Activated naive CD4-positive, alpha-beta T cell treated with anti-CD3 and anti-CD28 coated beads for 36 hours (primary cell): ENCODE measurements at regions not wholly inside any gene's neighbourhood (a gene's known extent, or its start where the extent isn't known, plus 50 kb on each side); places are given as distances from the start of the nearest gene placed in this dataset.

Experiments
- CTCF ChIA-PET: fragments of 350-600 bp; sonication (Branson Sonifier 250); formaldehyde crosslinking; loops from one replicate; lab custom pipeline; 2021; ENCODE audit warnings: antibody characterized with exemption; lab: Charles Lee
- DNase-seq: peaks from one replicate; pipeline ENCODE4 v3.0.0-alpha.2; 2020
- H3K27ac Mint-ChIP-seq: one replicate; pipeline ENCODE4 v1.8.0; 2021; ENCODE audit warnings: mild to moderate bottlenecking, mixed read lengths
- H3K27me3 Mint-ChIP-seq: one replicate; pipeline ENCODE4 v1.8.0; 2021; ENCODE audit warnings: low read depth, mixed read lengths
- H3K36me3 Mint-ChIP-seq: one replicate; pipeline ENCODE4 v1.8.0; 2021; ENCODE audit warnings: low read depth, mixed read lengths
- H3K4me1 Mint-ChIP-seq: one replicate; pipeline ENCODE4 v1.8.0; 2021; ENCODE audit warnings: low read depth, mixed read lengths
- H3K4me3 Mint-ChIP-seq: one replicate; pipeline ENCODE4 v1.8.0; 2021; ENCODE audit warnings: mild to moderate bottlenecking, moderate library complexity, mixed read lengths
- H3K9me3 Mint-ChIP-seq: one replicate; pipeline ENCODE4 v1.8.0; 2021; ENCODE audit warnings: mixed read lengths
- intact Hi-C: fragments of 100-400 bp; cut with micrococcal nuclease; formaldehyde crosslinking; loops from one replicate; pipeline ENCODE4 v1.15.1; 2023

DNA sequence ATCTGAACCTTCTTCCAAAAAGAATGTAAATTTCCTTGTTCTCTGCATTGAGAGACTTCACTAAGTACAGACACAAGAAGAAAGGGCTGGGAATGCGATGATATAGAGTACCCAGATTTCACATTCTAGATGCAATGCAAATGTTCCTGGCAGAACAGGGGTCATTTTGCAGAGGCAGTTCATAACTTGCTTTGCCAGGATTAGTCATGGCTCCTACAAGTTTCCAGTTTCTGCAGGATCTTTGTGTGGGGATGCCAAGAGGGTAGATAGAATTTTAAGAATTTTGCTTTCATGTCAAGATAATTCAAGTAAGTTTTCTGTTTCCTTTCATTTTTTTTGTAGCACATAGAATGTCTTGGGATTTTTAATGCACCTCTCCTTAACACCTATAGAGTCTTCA lies 181.2 kb downstream of the FGF9 start:
- Mint-ChIP-seq H3K36me3 (no peaks in the 10 kb centered on the region), H3K9me3 (no peaks in the 10 kb centered on the region), H3K4me1 (no peaks in the 10 kb centered on the region), H3K4me3 (no peak overlapping the region), H3K27ac (no peak overlapping the region), H3K27me3 (no peaks in the 10 kb centered on the region)
- DNase-seq: no peak
- intact Hi-C loops: no loop called here
- CTCF ChIA-PET: no interaction called here

DNA sequence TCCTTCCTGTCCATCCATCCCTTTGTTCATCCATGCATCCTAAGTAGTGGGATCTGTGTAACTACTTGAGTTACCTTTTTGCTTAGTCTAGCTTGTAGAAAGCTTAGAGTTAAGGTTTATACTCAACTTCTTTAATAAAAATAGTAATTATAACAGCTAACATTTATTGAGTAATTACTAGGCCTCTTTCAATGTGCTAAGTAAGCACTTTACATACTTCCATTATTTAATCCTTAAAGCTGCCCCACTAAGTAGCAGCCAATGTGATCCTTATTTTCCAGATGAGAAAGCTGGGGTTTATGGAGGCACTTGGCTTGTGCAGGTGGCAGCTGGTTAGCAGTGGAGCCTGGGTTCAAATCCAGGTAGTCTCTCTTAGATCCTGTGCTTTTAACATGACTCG lies 182.9 kb downstream of the FGF9 start:
- no peak for DNase-seq
- Mint-ChIP-seq H3K27me3 (no peaks in the 10 kb centered on the region), H3K4me3 (no peak overlapping the region), H3K4me1 (no peaks in the 10 kb centered on the region), H3K9me3 (no peaks in the 10 kb centered on the region), H3K36me3 (no peaks in the 10 kb centered on the region), H3K27ac (no peak overlapping the region)
- intact Hi-C loops: no loop called here
- CTCF ChIA-PET: interaction anchor here (0.6 kb wide), 1 partner anchor 157 kb away, joined by 3 read pairs; no protein-coding TSS in a partner anchor

DNA sequence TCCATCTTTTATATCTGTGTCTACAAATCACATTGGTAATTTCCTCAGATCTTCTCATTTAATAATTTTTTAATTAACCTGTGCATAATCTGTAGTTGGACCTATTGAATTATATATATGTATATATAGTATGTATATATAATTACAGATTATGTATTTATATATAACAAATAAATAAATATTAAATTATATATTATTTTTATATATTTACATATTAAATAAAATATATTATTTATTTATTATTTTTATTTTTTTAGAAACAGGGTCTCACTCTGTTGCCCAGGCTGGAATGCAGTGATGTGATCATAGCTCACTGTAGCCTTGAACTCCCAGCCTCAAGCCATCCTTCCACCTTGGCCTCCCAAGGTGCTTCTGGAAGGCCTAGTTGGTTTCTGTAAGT lies 197.9 kb downstream of the FGF9 start:
- peaks cover 6% of the 10 kb centered on the region for H3K9me3 Mint-ChIP-seq
- peaks cover 2% of the 10 kb centered on the region for H3K36me3 Mint-ChIP-seq
- H3K27ac Mint-ChIP-seq: no peak overlapping the region
- no peak for DNase-seq
- intact Hi-C loops: no loop called here
- no peaks in the 10 kb centered on the region for H3K27me3 Mint-ChIP-seq
- CTCF ChIA-PET: no interaction called here
- no peaks in the 10 kb centered on the region for H3K4me1 Mint-ChIP-seq
- no peak overlapping the region for H3K4me3 Mint-ChIP-seq

DNA sequence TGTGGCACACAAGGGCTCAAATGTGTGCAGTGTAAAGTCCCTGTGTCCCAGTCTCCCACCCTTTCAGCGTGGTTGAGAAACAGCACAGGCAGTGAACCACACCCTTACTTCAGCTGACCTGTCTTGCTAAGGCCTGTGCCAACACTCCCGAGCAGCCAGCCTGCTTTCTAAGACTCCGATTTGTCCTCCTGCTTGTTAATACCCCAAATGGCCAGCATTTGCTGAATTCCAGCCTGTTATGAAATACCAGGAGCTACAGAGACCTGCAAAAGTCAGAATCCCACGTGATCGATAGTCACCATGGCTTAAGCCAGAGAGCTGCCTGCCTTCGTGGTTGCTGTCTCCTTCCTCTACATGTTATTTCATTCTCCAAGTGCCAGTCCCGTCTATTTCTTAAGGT lies 200.5 kb downstream of the FGF9 start:
- intact Hi-C loops: no loop called here
- no peaks in the 10 kb centered on the region for H3K27me3 Mint-ChIP-seq
- no peaks in the 10 kb centered on the region for H3K9me3 Mint-ChIP-seq
- H3K4me3 Mint-ChIP-seq: no peak overlapping the region
- DNase-seq: no peak
- H3K27ac Mint-ChIP-seq: no peak overlapping the region
- H3K4me1 Mint-ChIP-seq: no peaks in the 10 kb centered on the region
- CTCF ChIA-PET: interaction anchor here (0.5 to 0.6 kb wide), 2 partner anchors 114 to 1620 kb away, joined by 3 read pairs; no protein-coding TSS in a partner anchor
- H3K36me3 Mint-ChIP-seq: no peaks in the 10 kb centered on the region

DNA sequence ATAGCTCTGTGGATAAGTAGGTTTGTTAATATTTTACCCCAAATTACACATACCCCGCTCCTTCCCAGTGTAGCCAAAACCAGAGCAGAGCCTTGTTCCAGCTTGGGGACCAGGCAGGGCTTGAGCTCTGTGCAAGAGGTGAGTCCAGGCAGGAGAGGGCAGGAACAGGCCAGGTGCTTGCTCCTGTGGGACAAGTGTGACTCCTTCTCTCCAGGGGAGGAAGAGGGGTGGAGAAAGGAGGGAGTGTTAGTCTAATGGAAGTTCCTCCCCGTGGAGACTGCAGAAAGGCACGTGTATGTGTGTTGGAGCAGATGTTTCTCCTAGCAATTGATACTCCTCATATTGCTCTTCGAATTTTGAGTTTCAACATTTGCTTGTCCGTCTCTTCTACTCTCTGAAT lies 201.0 kb downstream of the FGF9 start:
- no peak overlapping the region for H3K27ac Mint-ChIP-seq
- H3K4me3 Mint-ChIP-seq: no peak overlapping the region
- H3K9me3 Mint-ChIP-seq: no peaks in the 10 kb centered on the region
- no peaks in the 10 kb centered on the region for H3K36me3 Mint-ChIP-seq
- H3K4me1 Mint-ChIP-seq: no peaks in the 10 kb centered on the region
- no peak for DNase-seq
- CTCF ChIA-PET: interaction anchor here (0.5 to 0.6 kb wide), 2 partner anchors 113 to 1621 kb away, joined by 3 read pairs; no protein-coding TSS in a partner anchor
- intact Hi-C loops: no loop called here
- no peaks in the 10 kb centered on the region for H3K27me3 Mint-ChIP-seq

DNA sequence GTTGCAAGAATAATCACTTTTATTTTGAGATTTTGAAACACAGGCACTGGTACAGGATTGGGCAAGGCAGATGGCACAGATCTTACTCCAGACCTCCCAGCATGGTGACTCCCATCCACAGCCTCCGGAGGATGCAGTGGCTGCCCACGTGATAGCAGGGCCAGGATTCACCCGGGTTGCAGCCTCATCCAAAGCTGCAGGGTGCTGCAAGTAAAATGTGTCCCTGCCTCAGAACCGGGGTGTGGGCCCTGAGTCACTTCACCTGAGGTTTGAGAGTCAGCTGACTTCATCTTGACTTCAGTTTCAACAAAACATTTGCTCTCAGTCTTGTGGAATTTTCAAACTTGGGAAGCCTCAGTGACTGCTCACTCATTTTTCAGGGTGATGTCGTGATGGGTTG lies 201.9 kb downstream of the FGF9 start:
- intact Hi-C loops: no loop called here
- H3K9me3 Mint-ChIP-seq: no peaks in the 10 kb centered on the region
- H3K27me3 Mint-ChIP-seq: no peaks in the 10 kb centered on the region
- no peaks in the 10 kb centered on the region for H3K4me1 Mint-ChIP-seq
- CTCF ChIA-PET: no interaction called here
- no peak overlapping the region for H3K4me3 Mint-ChIP-seq
- no peaks in the 10 kb centered on the region for H3K36me3 Mint-ChIP-seq
- H3K27ac Mint-ChIP-seq: no peak overlapping the region
- no peak for DNase-seq

DNA sequence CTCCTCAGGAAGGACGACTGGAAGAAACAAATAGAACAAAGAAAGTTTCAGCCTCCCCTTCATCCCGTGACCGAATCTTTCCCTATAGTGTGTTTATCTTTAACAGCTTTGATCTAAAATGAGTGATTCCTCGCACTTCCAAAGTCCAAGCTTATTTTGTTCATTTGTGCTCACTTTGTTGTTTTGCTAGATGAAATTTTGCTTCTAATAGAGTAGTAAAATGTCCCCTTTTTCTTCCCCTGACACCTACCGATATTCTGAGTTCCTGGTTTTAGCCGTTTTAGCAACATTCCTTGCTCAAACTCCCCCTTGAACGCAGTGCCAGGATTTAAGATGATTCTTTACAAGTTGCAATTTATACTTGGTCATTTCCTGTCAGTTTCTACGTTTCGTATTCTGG lies 204.2 kb downstream of the FGF9 start:
- intact Hi-C loops: no loop called here
- no peaks in the 10 kb centered on the region for H3K9me3 Mint-ChIP-seq
- H3K27me3 Mint-ChIP-seq: no peaks in the 10 kb centered on the region
- no peaks in the 10 kb centered on the region for H3K36me3 Mint-ChIP-seq
- no peak overlapping the region for H3K4me3 Mint-ChIP-seq
- no peak overlapping the region for H3K27ac Mint-ChIP-seq
- CTCF ChIA-PET: no interaction called here
- DNase-seq: no peak
- no peaks in the 10 kb centered on the region for H3K4me1 Mint-ChIP-seq

DNA sequence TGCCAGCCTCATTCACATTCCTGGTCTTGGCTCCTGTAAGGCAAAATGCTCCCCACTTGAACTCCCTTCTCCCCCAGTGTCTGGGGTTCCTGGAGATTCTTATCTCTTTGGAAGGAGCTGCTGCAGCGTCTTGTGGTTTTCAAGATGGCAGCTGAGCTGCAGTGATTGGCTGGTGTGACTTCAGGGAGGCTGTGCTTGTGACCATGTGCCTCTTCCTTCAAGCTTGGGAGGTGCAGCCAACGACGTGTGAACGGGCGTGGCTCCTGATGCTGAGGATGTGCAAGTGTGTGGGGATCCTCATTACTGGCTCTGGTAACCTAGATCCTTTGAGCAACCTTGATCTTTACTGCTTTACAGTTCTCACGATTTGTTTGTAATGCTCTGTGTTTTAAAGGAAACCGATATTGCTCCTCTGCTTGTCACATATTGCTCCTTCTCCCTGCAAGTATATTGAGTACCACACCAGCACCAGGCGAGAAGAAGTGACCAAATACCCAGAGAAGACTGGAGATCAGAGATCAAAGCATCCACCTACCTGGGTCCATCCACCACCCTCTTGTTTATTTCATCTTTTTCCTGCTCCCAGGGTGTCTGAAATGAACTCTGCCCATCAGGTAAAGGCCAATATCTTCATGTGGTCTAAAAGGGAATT lies 208.5 kb downstream of the FGF9 start:
- Mint-ChIP-seq H3K27me3 (peaks cover 4% of the 10 kb centered on the region), H3K27ac (no peak overlapping the region), H3K36me3 (no peaks in the 10 kb centered on the region), H3K9me3 (no peaks in the 10 kb centered on the region), H3K4me3 (no peak overlapping the region), H3K4me1 (no peaks in the 10 kb centered on the region)
- intact Hi-C loops: no loop called here
- CTCF ChIA-PET: no interaction called here
- DNase-seq: no peak

DNA sequence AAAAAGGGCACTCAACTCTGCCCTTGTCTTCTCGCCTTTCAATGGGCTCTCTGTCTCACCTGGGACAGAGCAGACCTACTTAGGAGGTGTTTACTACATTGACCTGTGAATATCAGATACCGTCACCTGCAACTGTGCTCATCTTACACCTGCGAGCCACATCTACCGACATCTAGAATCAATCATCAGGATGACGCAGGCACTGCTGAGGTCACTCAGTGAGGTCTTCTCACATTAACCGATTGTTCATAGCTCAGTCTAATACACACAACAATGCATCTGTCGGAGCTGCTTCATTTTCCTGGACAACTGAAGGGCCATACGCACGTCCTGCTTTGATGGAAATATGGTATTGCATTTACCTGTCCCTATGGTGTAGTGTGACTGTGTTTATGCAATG lies 211.9 kb downstream of the FGF9 start:
- Mint-ChIP-seq H3K27me3 (peaks cover 11% of the 10 kb centered on the region), H3K9me3 (no peaks in the 10 kb centered on the region), H3K4me1 (peaks cover 7% of the 10 kb centered on the region), H3K27ac (no peak overlapping the region), H3K4me3 (no peak overlapping the region), H3K36me3 (no peaks in the 10 kb centered on the region)
- DNase-seq: no peak
- CTCF ChIA-PET: no interaction called here
- intact Hi-C loops: no loop called here

DNA sequence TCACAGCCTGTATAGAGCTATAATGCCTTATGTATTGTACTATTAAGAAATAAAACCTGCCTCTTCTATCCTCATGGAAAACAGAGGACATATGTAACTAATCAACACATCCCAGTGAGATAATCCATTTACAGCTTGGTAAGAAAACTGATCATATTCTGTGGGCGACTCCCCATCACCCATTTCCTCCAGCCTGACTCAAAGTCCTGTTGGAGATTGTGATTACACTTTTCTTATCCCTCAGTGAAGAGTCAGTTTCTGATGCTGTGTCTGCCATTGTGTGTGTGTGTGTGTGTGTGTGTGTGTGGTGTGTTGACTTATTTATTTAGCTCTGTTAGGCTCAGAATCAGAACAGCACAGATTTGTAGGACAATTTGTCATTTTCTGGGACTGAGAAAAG lies 212.8 kb downstream of the FGF9 start:
- Mint-ChIP-seq H3K4me3 (no peak overlapping the region), H3K4me1 (peaks cover 7% of the 10 kb centered on the region), H3K27me3 (peaks cover 11% of the 10 kb centered on the region), H3K27ac (no peak overlapping the region), H3K36me3 (no peaks in the 10 kb centered on the region), H3K9me3 (no peaks in the 10 kb centered on the region)
- CTCF ChIA-PET: interaction anchor here (0.6 kb wide), 1 partner anchor 214 kb away, joined by 4 read pairs; no protein-coding TSS in a partner anchor
- no peak for DNase-seq
- intact Hi-C loops: no loop called here

DNA sequence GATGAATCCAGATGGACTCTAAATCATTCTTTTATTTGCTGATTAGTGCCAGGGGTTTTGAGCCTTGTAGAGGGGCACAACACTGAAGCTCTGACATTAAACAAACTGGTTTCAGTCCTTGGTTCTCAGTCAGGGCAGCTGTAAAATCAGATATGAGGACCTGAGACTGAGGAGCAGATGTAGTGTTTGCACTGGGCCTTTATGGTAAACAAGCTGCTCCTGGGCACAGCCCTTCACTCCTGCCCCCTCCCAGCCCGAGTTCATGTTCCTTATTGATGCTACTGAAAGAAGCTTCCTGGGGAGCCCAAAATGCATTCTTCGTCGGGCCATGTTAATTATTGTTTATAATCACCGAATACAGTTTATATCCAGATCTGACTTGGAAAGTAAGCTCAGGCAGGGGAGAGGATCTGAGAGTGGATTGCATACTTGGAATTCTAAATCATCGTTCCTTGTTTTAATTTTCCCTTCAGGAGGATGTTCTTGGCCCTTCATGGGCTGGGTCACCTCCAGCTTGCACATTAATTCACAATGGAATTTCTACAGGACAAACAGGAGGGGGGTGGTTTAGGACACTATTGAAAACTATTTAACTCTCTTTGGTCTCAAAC lies 213.5 kb downstream of the FGF9 start:
- H3K4me1 Mint-ChIP-seq: peaks cover 7% of the 10 kb centered on the region
- CTCF ChIA-PET: interaction anchor here (0.6 kb wide), 1 partner anchor 215 kb away, joined by 4 read pairs; no protein-coding TSS in a partner anchor
- peaks cover 11% of the 10 kb centered on the region for H3K27me3 Mint-ChIP-seq
- intact Hi-C loops: no loop called here
- no peak for DNase-seq
- no peaks in the 10 kb centered on the region for H3K9me3 Mint-ChIP-seq
- no peaks in the 10 kb centered on the region for H3K36me3 Mint-ChIP-seq
- H3K4me3 Mint-ChIP-seq: no peak overlapping the region
- no peak overlapping the region for H3K27ac Mint-ChIP-seq

DNA sequence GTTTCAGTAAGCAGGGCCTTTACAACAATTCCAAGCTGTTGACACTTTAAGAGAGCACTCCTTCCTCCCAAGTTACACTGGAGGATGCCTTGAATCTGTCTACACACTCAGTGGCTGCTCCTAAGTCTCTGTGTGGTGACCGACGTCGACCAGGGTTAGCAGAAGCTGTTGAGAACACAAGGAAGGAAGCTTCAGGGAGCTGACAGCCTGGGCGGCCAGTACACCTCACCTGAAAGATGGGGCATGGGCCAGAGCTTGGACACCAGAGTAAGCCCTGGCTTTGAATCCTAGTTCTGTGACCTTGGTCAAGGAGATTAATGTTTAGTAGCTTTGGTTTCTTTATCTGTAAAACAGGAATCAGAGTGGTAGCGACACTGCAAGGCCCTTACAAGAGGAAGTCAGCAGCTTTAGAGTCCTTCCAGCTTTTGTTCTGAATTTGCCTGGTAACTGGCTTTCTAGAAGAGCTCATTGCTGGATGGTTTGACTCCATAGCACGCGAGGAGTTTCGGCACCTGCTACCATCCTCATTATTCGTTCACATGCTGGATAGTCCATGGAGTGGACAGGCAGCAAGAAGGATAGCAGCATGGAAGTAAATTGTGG lies 214.2 kb downstream of the FGF9 start:
- no peak overlapping the region for H3K4me3 Mint-ChIP-seq
- CTCF ChIA-PET: no interaction called here
- intact Hi-C loops: no loop called here
- no peaks in the 10 kb centered on the region for H3K9me3 Mint-ChIP-seq
- no peak for DNase-seq
- H3K27ac Mint-ChIP-seq: no peak overlapping the region
- peaks cover 7% of the 10 kb centered on the region for H3K4me1 Mint-ChIP-seq
- H3K36me3 Mint-ChIP-seq: no peaks in the 10 kb centered on the region
- H3K27me3 Mint-ChIP-seq: peaks cover 11% of the 10 kb centered on the region

DNA sequence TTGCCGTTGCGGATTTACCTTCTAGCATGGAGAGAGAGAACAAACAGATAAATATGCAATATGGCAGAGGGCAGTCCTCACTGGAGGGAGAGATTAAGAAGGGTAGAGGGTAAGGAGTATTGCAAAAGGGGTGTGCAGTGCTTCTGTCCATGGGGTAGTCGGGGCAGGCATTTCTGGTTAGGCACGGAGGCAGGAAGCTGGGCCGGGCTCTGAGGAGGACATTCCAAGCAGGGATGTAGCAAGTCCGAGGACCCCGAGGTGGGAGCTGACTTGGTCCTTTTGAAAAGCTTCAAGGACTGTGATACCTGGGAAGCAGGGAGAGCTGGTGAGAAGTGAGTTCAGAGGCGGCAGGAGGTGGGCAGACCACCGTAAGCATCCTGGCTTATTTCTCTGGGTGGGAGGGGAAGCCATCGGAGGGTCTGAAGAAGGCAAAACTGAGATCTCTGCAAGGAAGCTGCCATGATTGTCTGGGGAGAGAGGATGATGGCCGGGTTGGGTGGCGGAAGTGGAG lies 214.9 kb downstream of the FGF9 start:
- no peak overlapping the region for H3K27ac Mint-ChIP-seq
- DNase-seq: no peak
- intact Hi-C loops: no loop called here

More for the DNA sequence above, 214.9 kb downstream of the FGF9 start:
- no peak overlapping the region for H3K4me3 Mint-ChIP-seq
- H3K36me3 Mint-ChIP-seq: no peaks in the 10 kb centered on the region
- H3K27me3 Mint-ChIP-seq: peaks cover 11% of the 10 kb centered on the region
- H3K9me3 Mint-ChIP-seq: no peaks in the 10 kb centered on the region
- peaks cover 7% of the 10 kb centered on the region for H3K4me1 Mint-ChIP-seq
- CTCF ChIA-PET: no interaction called here
